RWPE2 (cell line): ENCODE measurements at regions not wholly inside any gene's neighbourhood (a gene's known extent, or its start where the extent isn't known, plus 50 kb on each side); places are given as distances from the start of the nearest gene placed in this dataset.
"Not testable (repeated sequence)": the region's sequence is repeated elsewhere in the genome, so short reads cannot be mapped to it uniquely, and the experiment has no call there.

Experiments
- ATAC-seq: fragments of 200-7000 bp; cut with Tn5 transposase; 3 replicates; pipeline ENCODE4 v1.9.1; 2021; ENCODE audit warnings: low read depth
- DNase-seq: peaks from one replicate; pipeline ENCODE4 v3.0.0-alpha.2; 2020; ENCODE audit warnings: low spot score
- H3K27ac ChIP-seq: fragments of 450-650 bp; 2 replicates; pipeline ENCODE4 v1.5.1; 2017; ENCODE audit warnings: mild to moderate bottlenecking; ENCODE audit not compliant: poor library complexity, severe bottlenecking
- H3K27me3 ChIP-seq: fragments of 250-450 bp; sonication (Bioruptor Pico); 2 replicates; pipeline ENCODE4 v1.5.1; 2021; ENCODE audit warnings: mild to moderate bottlenecking, moderate library complexity; ENCODE audit not compliant: insufficient read depth, poor library complexity, severe bottlenecking
- H3K36me3 ChIP-seq: fragments of 250-450 bp; sonication (Bioruptor Pico); 2 replicates; pipeline ENCODE4 v1.5.1; 2020; ENCODE audit warnings: low read depth, mild to moderate bottlenecking, moderate library complexity
- H3K4me1 ChIP-seq: fragments of 250-450 bp; sonication (Bioruptor Pico); 2 replicates; pipeline ENCODE4 v1.5.1; 2021; ENCODE audit warnings: mild to moderate bottlenecking, moderate library complexity; ENCODE audit not compliant: insufficient read depth, poor library complexity, severe bottlenecking
- H3K4me3 ChIP-seq: fragments of 250-450 bp; sonication (Bioruptor Pico); 2 replicates; pipeline ENCODE4 v1.5.1; 2021; ENCODE audit warnings: mild to moderate bottlenecking, moderate library complexity; ENCODE audit not compliant: severe bottlenecking
- H3K9me3 ChIP-seq: fragments of 250-450 bp; sonication (Bioruptor Pico); 2 replicates; pipeline ENCODE4 v1.5.1; 2021; ENCODE audit warnings: mild to moderate bottlenecking, moderate library complexity; ENCODE audit not compliant: severe bottlenecking
- TF ChIP-seq, protein P1 (sequence below): fragments of 450-650 bp; IDR thresholded peaks from one replicate; pipeline ENCODE4 v1.5.1; 2017; ENCODE audit warnings: mild to moderate bottlenecking, moderate library complexity; ENCODE audit not compliant: poor library complexity, severe bottlenecking

- Histone ChIP-seq H3K27me3 (no peaks in the 10 kb centered on the region), H3K36me3 (no peaks in the 10 kb centered on the region), H3K4me1 (peaks cover 35% of the 10 kb centered on the region), H3K9me3 (no peaks in the 10 kb centered on the region), H3K4me3 (no peak overlapping the region), H3K27ac (no peak overlapping the region)
- ATAC-seq (no peak), DNase-seq (no peak)
- TF ChIP-seq, protein P1, sequence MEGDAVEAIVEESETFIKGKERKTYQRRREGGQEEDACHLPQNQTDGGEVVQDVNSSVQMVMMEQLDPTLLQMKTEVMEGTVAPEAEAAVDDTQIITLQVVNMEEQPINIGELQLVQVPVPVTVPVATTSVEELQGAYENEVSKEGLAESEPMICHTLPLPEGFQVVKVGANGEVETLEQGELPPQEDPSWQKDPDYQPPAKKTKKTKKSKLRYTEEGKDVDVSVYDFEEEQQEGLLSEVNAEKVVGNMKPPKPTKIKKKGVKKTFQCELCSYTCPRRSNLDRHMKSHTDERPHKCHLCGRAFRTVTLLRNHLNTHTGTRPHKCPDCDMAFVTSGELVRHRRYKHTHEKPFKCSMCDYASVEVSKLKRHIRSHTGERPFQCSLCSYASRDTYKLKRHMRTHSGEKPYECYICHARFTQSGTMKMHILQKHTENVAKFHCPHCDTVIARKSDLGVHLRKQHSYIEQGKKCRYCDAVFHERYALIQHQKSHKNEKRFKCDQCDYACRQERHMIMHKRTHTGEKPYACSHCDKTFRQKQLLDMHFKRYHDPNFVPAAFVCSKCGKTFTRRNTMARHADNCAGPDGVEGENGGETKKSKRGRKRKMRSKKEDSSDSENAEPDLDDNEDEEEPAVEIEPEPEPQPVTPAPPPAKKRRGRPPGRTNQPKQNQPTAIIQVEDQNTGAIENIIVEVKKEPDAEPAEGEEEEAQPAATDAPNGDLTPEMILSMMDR, result no peak
Observed at GRCh38 chr10:114713525-114714090, 55.5 kb upstream of the ABLIM1 start.

- no peaks in the 10 kb centered on the region for H3K36me3 ChIP-seq
- peak; percentile 99 for ATAC-seq
- H3K27me3 ChIP-seq, result no peaks in the 10 kb centered on the region
- DNase-seq, result peak; percentile 72
- H3K4me1 ChIP-seq, result peaks cover 28% of the 10 kb centered on the region
- no peak overlapping the region for H3K4me3 ChIP-seq
- no peaks in the 10 kb centered on the region for H3K9me3 ChIP-seq
- TF ChIP-seq, protein P1, result no peak
- peak overlapping the region; percentile 20 for H3K27ac ChIP-seq
Observed at GRCh38 chr10:114714281-114714741, 56.2 kb upstream of the ABLIM1 start.

GRCh38 chr10:114715171-114715670 is 57.1 kb upstream of the ABLIM1 start:
- Histone ChIP-seq H3K4me1 (peaks cover 19% of the 10 kb centered on the region), H3K27ac (peak overlapping the region; percentile 20), H3K27me3 (no peaks in the 10 kb centered on the region), H3K36me3 (no peaks in the 10 kb centered on the region), H3K4me3 (no peak overlapping the region), H3K9me3 (no peaks in the 10 kb centered on the region)
- ATAC-seq (no peak), DNase-seq (no peak)
- TF ChIP-seq, protein P1, result no peak

DNA sequence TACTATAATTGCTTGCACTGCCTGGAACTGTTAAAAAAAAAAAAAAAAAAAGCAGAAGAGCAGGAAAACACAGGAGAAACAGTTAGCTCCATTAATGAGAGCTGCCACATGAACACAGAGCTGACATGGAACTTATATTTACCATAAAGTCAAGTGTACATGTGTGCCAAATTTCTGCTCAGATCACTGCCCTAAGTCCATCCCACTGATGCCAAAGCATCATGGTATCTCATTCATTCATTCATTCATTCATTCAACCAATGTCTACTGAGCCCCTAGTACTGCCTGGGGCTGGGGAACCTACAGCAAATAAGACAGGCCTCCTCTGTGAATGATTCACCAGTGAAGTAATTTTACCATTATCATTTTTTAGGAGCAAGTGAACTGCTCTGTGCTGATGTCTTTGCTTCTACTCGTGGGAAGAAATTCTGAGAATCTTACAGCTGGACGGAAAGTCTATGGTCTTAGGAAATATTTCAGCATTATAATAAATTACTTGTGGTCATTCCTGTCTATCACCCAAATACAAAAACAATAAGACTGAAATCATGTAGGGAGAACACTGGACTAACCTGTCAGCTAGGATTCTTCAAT is 58.8 kb upstream of the ABLIM1 start:
- TF ChIP-seq, protein P1, result no peak
- H3K4me3 ChIP-seq, result no peak overlapping the region
- no peaks in the 10 kb centered on the region for H3K36me3 ChIP-seq
- no peaks in the 10 kb centered on the region for H3K27me3 ChIP-seq
- no peak overlapping the region for H3K27ac ChIP-seq
- H3K4me1 ChIP-seq, result peaks cover 16% of the 10 kb centered on the region
- no peak for ATAC-seq
- no peak for DNase-seq
- no peaks in the 10 kb centered on the region for H3K9me3 ChIP-seq

GRCh38 chr10:114717881-114718280 is 59.8 kb upstream of the ABLIM1 start:
- H3K4me3 ChIP-seq, H3K9me3 ChIP-seq, H3K27me3 ChIP-seq, ATAC-seq, DNase-seq, H3K27ac ChIP-seq, H3K36me3 ChIP-seq: not testable (repeated sequence)
- peaks cover 16% of the 10 kb centered on the region for H3K4me1 ChIP-seq
